ENCODE measurements at regions not wholly inside any gene's neighbourhood (a gene's known extent, or its start where the extent isn't known, plus 50 kb on each side); places are given as distances from the start of the nearest gene placed in this dataset.

- H3K4me3 Mint-ChIP-seq (ENCODE audit: low read depth, unreplicated experiment), result no peak overlapping the region
- TF ChIP-seq, protein P1, sequence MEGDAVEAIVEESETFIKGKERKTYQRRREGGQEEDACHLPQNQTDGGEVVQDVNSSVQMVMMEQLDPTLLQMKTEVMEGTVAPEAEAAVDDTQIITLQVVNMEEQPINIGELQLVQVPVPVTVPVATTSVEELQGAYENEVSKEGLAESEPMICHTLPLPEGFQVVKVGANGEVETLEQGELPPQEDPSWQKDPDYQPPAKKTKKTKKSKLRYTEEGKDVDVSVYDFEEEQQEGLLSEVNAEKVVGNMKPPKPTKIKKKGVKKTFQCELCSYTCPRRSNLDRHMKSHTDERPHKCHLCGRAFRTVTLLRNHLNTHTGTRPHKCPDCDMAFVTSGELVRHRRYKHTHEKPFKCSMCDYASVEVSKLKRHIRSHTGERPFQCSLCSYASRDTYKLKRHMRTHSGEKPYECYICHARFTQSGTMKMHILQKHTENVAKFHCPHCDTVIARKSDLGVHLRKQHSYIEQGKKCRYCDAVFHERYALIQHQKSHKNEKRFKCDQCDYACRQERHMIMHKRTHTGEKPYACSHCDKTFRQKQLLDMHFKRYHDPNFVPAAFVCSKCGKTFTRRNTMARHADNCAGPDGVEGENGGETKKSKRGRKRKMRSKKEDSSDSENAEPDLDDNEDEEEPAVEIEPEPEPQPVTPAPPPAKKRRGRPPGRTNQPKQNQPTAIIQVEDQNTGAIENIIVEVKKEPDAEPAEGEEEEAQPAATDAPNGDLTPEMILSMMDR (IDR thresholded peaks at IDR 0.05; ENCODE audit: unreplicated experiment), result no peak
- CTCF ChIA-PET, result no interaction called here
- no peak for DNase-seq
- H3K9me3 Mint-ChIP-seq (ENCODE audit: low read depth, unreplicated experiment), result peaks cover 2% of the 10 kb centered on the region
- no peaks in the 10 kb centered on the region for H3K27me3 Mint-ChIP-seq (ENCODE audit: unreplicated experiment)
- no peaks in the 10 kb centered on the region for H3K4me1 Mint-ChIP-seq (ENCODE audit: low read depth, unreplicated experiment)
- no peak overlapping the region for H3K27ac Mint-ChIP-seq (ENCODE audit: unreplicated experiment)
- BruUV-seq (replicated peaks), result no TSS peak
- intact Hi-C loops (cut with micrococcal nuclease; ENCODE audit: unreplicated experiment), result no loop called here
- no peaks in the 10 kb centered on the region for H3K36me3 Mint-ChIP-seq (ENCODE audit: insufficient read depth, unreplicated experiment)
Measured at GRCh38 chr6:95384988-95385387, 192.3 kb upstream of the MANEA start.

GRCh38 chr6:95387845-95388244 is 189.5 kb upstream of the MANEA start:
- Mint-ChIP-seq H3K4me3 (ENCODE audit: low read depth, unreplicated experiment) (no peak overlapping the region), H3K9me3 (ENCODE audit: low read depth, unreplicated experiment) (peaks cover 3% of the 10 kb centered on the region), H3K36me3 (ENCODE audit: insufficient read depth, unreplicated experiment) (no peaks in the 10 kb centered on the region), H3K4me1 (ENCODE audit: low read depth, unreplicated experiment) (no peaks in the 10 kb centered on the region), H3K27ac (ENCODE audit: unreplicated experiment) (no peak overlapping the region), H3K27me3 (ENCODE audit: unreplicated experiment) (no peaks in the 10 kb centered on the region)
- TF ChIP-seq, protein P1 (IDR thresholded peaks at IDR 0.05; ENCODE audit: unreplicated experiment), result no peak
- DNase-seq, result no peak
- BruUV-seq (replicated peaks), result no TSS peak
- CTCF ChIA-PET, result no interaction called here
- intact Hi-C loops (cut with micrococcal nuclease; ENCODE audit: unreplicated experiment), result no loop called here

- intact Hi-C loops (cut with micrococcal nuclease; ENCODE audit: unreplicated experiment), result no loop called here
- Mint-ChIP-seq H3K9me3 (ENCODE audit: low read depth, unreplicated experiment) (no peaks in the 10 kb centered on the region), H3K4me1 (ENCODE audit: low read depth, unreplicated experiment) (no peaks in the 10 kb centered on the region), H3K36me3 (ENCODE audit: insufficient read depth, unreplicated experiment) (no peaks in the 10 kb centered on the region), H3K27ac (ENCODE audit: unreplicated experiment) (no peak overlapping the region), H3K4me3 (ENCODE audit: low read depth, unreplicated experiment) (no peak overlapping the region), H3K27me3 (ENCODE audit: unreplicated experiment) (no peaks in the 10 kb centered on the region)
- DNase-seq, result no peak
- BruUV-seq (replicated peaks), result no TSS peak
- TF ChIP-seq, protein P1 (IDR thresholded peaks at IDR 0.05; ENCODE audit: unreplicated experiment), result no peak
- CTCF ChIA-PET, result no interaction called here
Measured at GRCh38 chr6:95404777-95405176, 172.6 kb upstream of the MANEA start.

DNA sequence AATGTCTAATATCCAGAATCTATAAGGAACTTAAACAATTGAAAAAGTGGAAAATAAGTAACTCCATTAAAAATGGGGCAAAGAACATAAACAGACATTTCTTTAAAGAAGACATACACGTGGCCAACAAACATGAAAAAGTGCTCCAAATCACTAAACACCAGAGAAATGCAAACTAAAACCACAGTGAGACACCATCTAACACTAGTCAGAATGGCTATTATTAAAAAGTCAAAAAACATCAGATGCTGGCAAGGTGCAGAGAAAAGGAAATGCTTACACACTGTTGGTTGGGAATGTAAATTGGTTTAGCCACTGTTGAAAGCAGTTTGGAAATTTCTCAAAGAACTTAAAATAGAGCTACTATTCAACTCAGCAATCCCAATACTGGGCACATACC is 169.2 kb upstream of the MANEA start:
- Mint-ChIP-seq H3K4me3 (ENCODE audit: low read depth, unreplicated experiment) (no peak overlapping the region), H3K27ac (ENCODE audit: unreplicated experiment) (no peak overlapping the region), H3K36me3 (ENCODE audit: insufficient read depth, unreplicated experiment) (no peaks in the 10 kb centered on the region), H3K9me3 (ENCODE audit: low read depth, unreplicated experiment) (no peaks in the 10 kb centered on the region), H3K4me1 (ENCODE audit: low read depth, unreplicated experiment) (no peaks in the 10 kb centered on the region), H3K27me3 (ENCODE audit: unreplicated experiment) (no peaks in the 10 kb centered on the region)
- intact Hi-C loops (cut with micrococcal nuclease; ENCODE audit: unreplicated experiment), result no loop called here
- TF ChIP-seq, protein P1 (IDR thresholded peaks at IDR 0.05; ENCODE audit: unreplicated experiment), result no peak
- DNase-seq, result no peak
- CTCF ChIA-PET, result interaction anchor here (0.6 kb wide), 1 partner anchor 106 kb away, joined by 3 read pairs; no protein-coding TSS in a partner anchor
- BruUV-seq (replicated peaks), result no TSS peak

Data from Calu3 (cell line).